HG03095 (cell line): ENCODE measurements at regions not wholly inside any gene's neighbourhood (a gene's known extent, or its start where the extent isn't known, plus 50 kb on each side); places are given as distances from the start of the nearest gene placed in this dataset.

Source experiments
- ATAC-seq: cut with Tn5 transposase; IDR thresholded peaks from one replicate; pipeline ENCODE4 v1.9.1; 2021; ENCODE audit warnings: moderate library complexity; ENCODE audit not compliant: unreplicated experiment

- no peak for ATAC-seq
These were observed 1147.1 kb upstream of the TENM4 start for GRCh38 chr11:80587906-80588305.

GRCh38 chr11:80586464-80586863 lies 1145.6 kb upstream of the TENM4 start:
- ATAC-seq: no peak

GRCh38 chr11:80584661-80585060 lies 1143.8 kb upstream of the TENM4 start:
- ATAC-seq: no peak

- ATAC-seq: no peak
These were observed 1129.0 kb upstream of the TENM4 start for GRCh38 chr11:80569832-80570231.

- no peak for ATAC-seq
These were observed 1124.4 kb upstream of the TENM4 start for GRCh38 chr11:80565231-80565630.

GRCh38 chr11:80562523-80563125 lies 1121.8 kb upstream of the TENM4 start:
- no peak for ATAC-seq

- ATAC-seq: no peak
These were observed 1119.1 kb upstream of the TENM4 start for GRCh38 chr11:80559942-80560341.

GRCh38 chr11:80553565-80553964 lies 1112.7 kb upstream of the TENM4 start:
- no peak for ATAC-seq

- ATAC-seq: no peak
These were observed 1101.9 kb upstream of the TENM4 start for GRCh38 chr11:80542704-80543103.

- no peak for ATAC-seq
These were observed 1097.2 kb upstream of the TENM4 start for GRCh38 chr11:80538040-80538439.

GRCh38 chr11:80533463-80533862 lies 1092.6 kb upstream of the TENM4 start:
- no peak for ATAC-seq

GRCh38 chr11:80532633-80533232 lies 1091.9 kb upstream of the TENM4 start:
- no peak for ATAC-seq

GRCh38 chr11:80529726-80530125 lies 1088.9 kb upstream of the TENM4 start:
- no peak for ATAC-seq

GRCh38 chr11:80525663-80526405 lies 1085.0 kb upstream of the TENM4 start:
- ATAC-seq: no peak

- ATAC-seq: no peak
These were observed 1083.5 kb upstream of the TENM4 start for GRCh38 chr11:80524349-80524748.

- ATAC-seq: no peak
These were observed 1082.2 kb upstream of the TENM4 start for GRCh38 chr11:80523057-80523456.

- ATAC-seq: no peak
These were observed 1080.8 kb upstream of the TENM4 start for GRCh38 chr11:80521592-80521991.

- no peak for ATAC-seq
These were observed 1079.7 kb upstream of the TENM4 start for GRCh38 chr11:80520507-80520887.

- ATAC-seq: no peak
These were observed 1079.0 kb upstream of the TENM4 start for GRCh38 chr11:80519596-80520506.

- no peak for ATAC-seq
These were observed 1076.9 kb upstream of the TENM4 start for GRCh38 chr11:80517701-80518100.

GRCh38 chr11:80515097-80515496 lies 1074.3 kb upstream of the TENM4 start:
- no peak for ATAC-seq
